Endothelial cell of umbilical vein (primary cell): ENCODE measurements at regions not wholly inside any gene's neighbourhood (a gene's known extent, or its start where the extent isn't known, plus 50 kb on each side); places are given as distances from the start of the nearest gene placed in this dataset.
"Not testable (repeated sequence)": the region's sequence is repeated elsewhere in the genome, so short reads cannot be mapped to it uniquely, and the experiment has no call there.

Source experiments
- BruUV-seq: library from RNA; stranded (reverse); fragments of 400-500 nt; replicated peaks from 2 replicates; lab custom pipeline; 2021; lab: Mats Ljungman, UMichigan
- CTCF ChIA-PET: fragments of 300-600, 350-600 bp; sonication (Branson Sonifier 250); formaldehyde crosslinking; loops from one replicate; lab custom pipeline; 2021; ENCODE audit warnings: antibody characterized with exemption, inconsistent platforms; lab: Charles Lee
- POLR2A ChIA-PET: fragments of 300-600, 350-600 bp; sonication (Branson Sonifier 250); formaldehyde crosslinking; loops from one replicate; lab custom pipeline; 2021; ENCODE audit warnings: antibody characterized with exemption, inconsistent platforms; lab: Charles Lee
- DNase-seq: peaks from one replicate; pipeline ENCODE4 v3.0.0-alpha.2; 2011; ENCODE audit warnings: low read depth, low spot score
- FAIRE-seq: peaks from 2 replicates; lab custom pipeline; 2011; peaks lifted over from hg19 to GRCh38; lab: Jason Lieb, UNC
- H2AFZ ChIP-seq: 2 replicates; pipeline ENCODE4 v1.6.0; 2012; ENCODE audit warnings: low read depth, low read length, control low read depth, inconsistent platforms
- H3K27ac ChIP-seq: 2 replicates; pipeline ENCODE4 v1.5.1; 2011; ENCODE audit warnings: low read depth, mild to moderate bottlenecking, control low read depth, low read length, moderate library complexity; ENCODE audit not compliant: insufficient read depth
- H3K27me3 ChIP-seq, 2 experiments: 2 replicates each; pipeline versions ENCODE4 v1.6.0 to v1.6.1; 2011; ENCODE audit warnings: low read length in 2 of 2, mixed read lengths in 1 of 2; ENCODE audit not compliant: control insufficient read depth in 2 of 2, insufficient read depth in 2 of 2
- H3K36me3 ChIP-seq, 2 experiments: 2 replicates in 1 of 2; 3 replicates in 1 of 2; pipeline ENCODE4 v1.5.1; 2011; ENCODE audit warnings: low read length in 2 of 2, mild to moderate bottlenecking in 1 of 2, moderate library complexity in 1 of 2; ENCODE audit not compliant: control insufficient read depth in 2 of 2, insufficient read depth in 2 of 2; ENCODE audit errors: extremely low read depth in 1 of 2
- H3K4me1 ChIP-seq: 3 replicates; pipeline ENCODE4 v1.5.1; 2011; ENCODE audit warnings: mild to moderate bottlenecking, low read length; ENCODE audit not compliant: control insufficient read depth, insufficient read depth; ENCODE audit errors: extremely low read depth
- H3K4me2 ChIP-seq: 2 replicates; pipeline ENCODE4 v1.6.1; 2011; ENCODE audit warnings: low read length, control low read depth, mixed read lengths; ENCODE audit not compliant: insufficient read depth
- H3K4me3 ChIP-seq, 3 experiments: fragments of 200-600 bp in 1 of 3; sonication (generic), shearing (Covaris generic) in 1 of 3; replicated peaks in 1 of 3; 2 replicates each; pipeline ENCODE4 v1.5.1; 2011 to 2016; ENCODE audit warnings: control low read depth in 3 of 3, low read length in 3 of 3, mild to moderate bottlenecking in 2 of 3, inconsistent platforms in 1 of 3, low read depth in 1 of 3, moderate library complexity in 1 of 3; ENCODE audit not compliant: insufficient read depth in 1 of 3
- H3K79me2 ChIP-seq: 2 replicates; pipeline ENCODE4 v1.6.0; 2012; ENCODE audit warnings: low read length, inconsistent platforms; ENCODE audit not compliant: control insufficient read depth, insufficient read depth
- H3K9ac ChIP-seq: replicated peaks from 2 replicates; pipeline ENCODE3; 2011; ENCODE audit warnings: low read length, control low read depth; ENCODE audit not compliant: insufficient read depth; ENCODE audit errors: extremely low read depth
- H3K9me1 ChIP-seq: replicated peaks from 3 replicates; pipeline ENCODE4 v1.6.0; 2011; ENCODE audit warnings: mild to moderate bottlenecking, low read length; ENCODE audit not compliant: control insufficient read depth, insufficient read depth; ENCODE audit errors: extremely low read depth
- H3K9me3 ChIP-seq: replicated peaks from 2 replicates; pipeline ENCODE4 v1.5.1; 2012; ENCODE audit warnings: low read length, inconsistent platforms; ENCODE audit not compliant: control insufficient read depth, insufficient read depth
- H4K20me1 ChIP-seq: replicated peaks from 2 replicates; pipeline ENCODE3; 2011; ENCODE audit warnings: mild to moderate bottlenecking, low read length; ENCODE audit not compliant: control insufficient read depth, insufficient read depth; ENCODE audit errors: extremely low read depth
- EZH2 ChIP-seq: IDR thresholded peaks from 2 replicates; pipeline ENCODE4 v1.6.1; 2012; ENCODE audit warnings: borderline replicate concordance, low read depth, mild to moderate bottlenecking, moderate library complexity, low read length, inconsistent platforms; ENCODE audit not compliant: severe bottlenecking
- FOS ChIP-seq: IDR thresholded peaks from 2 replicates; pipeline ENCODE4 v1.6.1; 2011; ENCODE audit warnings: mild to moderate bottlenecking, low read length, moderate library complexity, borderline replicate concordance; ENCODE audit not compliant: insufficient read depth
- GATA2 ChIP-seq: IDR thresholded peaks from 2 replicates; pipeline ENCODE4 v1.7.0; 2011; ENCODE audit warnings: low read depth, mild to moderate bottlenecking, moderate library complexity, mixed read lengths, low read length; ENCODE audit not compliant: insufficient read length, insufficient read depth
- JUN ChIP-seq: IDR thresholded peaks from 2 replicates; pipeline ENCODE4 v1.6.1; 2011; ENCODE audit warnings: borderline replicate concordance, low read depth; ENCODE audit not compliant: insufficient read length, insufficient read depth
- MYC ChIP-seq: IDR thresholded peaks from one replicate; pipeline ENCODE4 v1.6.1; 2011; ENCODE audit warnings: mild to moderate bottlenecking, low read depth, low read length
- POLR2A ChIP-seq: IDR thresholded peaks from 2 replicates; pipeline ENCODE4 v1.6.1; 2012; ENCODE audit warnings: low read depth, mild to moderate bottlenecking, control low read depth, low read length
- POLR2AphosphoS5 ChIP-seq: IDR thresholded peaks from 2 replicates; pipeline ENCODE4 v1.6.1; 2012; ENCODE audit warnings: low read depth, mild to moderate bottlenecking, control low read depth, low read length, moderate library complexity; ENCODE audit not compliant: insufficient read depth
- dilution Hi-C: fragments of 300-500 bp; cut with MboI; formaldehyde crosslinking; loops from one replicate; pipeline ENCODE4 v1.15.0; 2019; ENCODE audit warnings: low sequenced_read_pairs; ENCODE audit not compliant: extremely low pct_ligation_motif_present
- intact Hi-C: fragments of 100-400 bp; cut with micrococcal nuclease; formaldehyde crosslinking; loops from one replicate; pipeline ENCODE4 v1.10.0; 2022
- TF ChIP-seq, protein P1 (sequence below), 2 donors: IDR thresholded peaks; 1 replicate in 1 of 2; 2 replicates in 1 of 2; pipeline ENCODE4 v1.5.1; 2011; ENCODE audit warnings: low read length in 2 of 2, mild to moderate bottlenecking in 2 of 2, moderate library complexity in 2 of 2, control low read depth in 1 of 2, inconsistent platforms in 1 of 2, low read depth in 1 of 2; ENCODE audit not compliant: insufficient read depth in 1 of 2; ENCODE audit errors: extremely low read depth in 1 of 2
- TF ChIP-seq, protein P2 (sequence below): IDR thresholded peaks from 2 replicates; pipeline ENCODE4 v1.6.1; 2011; ENCODE audit not compliant: insufficient read depth, insufficient read length

DNA sequence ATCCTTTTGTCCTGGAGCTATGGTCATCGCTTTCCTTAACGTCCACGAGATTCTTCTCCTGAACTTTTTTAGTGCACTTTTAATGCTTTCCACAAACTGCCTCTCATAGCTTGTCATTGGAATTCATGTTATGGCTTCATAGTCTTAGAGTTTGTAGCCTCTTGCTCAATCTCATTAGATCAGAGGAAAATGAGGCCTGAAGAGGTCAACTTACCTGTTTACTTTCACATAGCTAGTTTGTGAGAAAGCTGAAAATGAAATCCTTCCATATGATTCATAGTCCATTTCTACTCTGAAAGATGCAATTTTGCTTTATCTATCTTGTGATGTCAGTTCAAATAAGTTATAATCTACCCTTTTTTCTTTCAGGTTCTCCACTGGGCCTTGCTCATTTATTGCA lies 1747.2 kb upstream of the RAG2 start:
- Histone ChIP-seq H3K4me1 (no peaks in the 10 kb centered on the region), H3K9me3 (no peaks in the 10 kb centered on the region), H3K4me2 (no peak overlapping the region), H3K9ac (no peak overlapping the region), H4K20me1 (no peaks in the 10 kb centered on the region), H2AFZ (no peak overlapping the region), H3K79me2 (no peaks in the 10 kb centered on the region), H3K27ac (no peak overlapping the region), H3K36me3 (no peaks in the 10 kb centered on the region), H3K4me3 (no peak overlapping the region), H3K27me3 (no peaks in the 10 kb centered on the region), H3K9me1 (no peaks in the 10 kb centered on the region)
- ChIA-PET CTCF (no interaction called here), POLR2A (no interaction called here)
- FAIRE-seq (no peak), DNase-seq (no peak)
- TF ChIP-seq POLR2AphosphoS5 (no peak), EZH2 (no peak), FOS (no peak), GATA2 (no peak), JUN (no peak), POLR2A (no peak), MYC (no peak)
- TF ChIP-seq, protein P1, sequence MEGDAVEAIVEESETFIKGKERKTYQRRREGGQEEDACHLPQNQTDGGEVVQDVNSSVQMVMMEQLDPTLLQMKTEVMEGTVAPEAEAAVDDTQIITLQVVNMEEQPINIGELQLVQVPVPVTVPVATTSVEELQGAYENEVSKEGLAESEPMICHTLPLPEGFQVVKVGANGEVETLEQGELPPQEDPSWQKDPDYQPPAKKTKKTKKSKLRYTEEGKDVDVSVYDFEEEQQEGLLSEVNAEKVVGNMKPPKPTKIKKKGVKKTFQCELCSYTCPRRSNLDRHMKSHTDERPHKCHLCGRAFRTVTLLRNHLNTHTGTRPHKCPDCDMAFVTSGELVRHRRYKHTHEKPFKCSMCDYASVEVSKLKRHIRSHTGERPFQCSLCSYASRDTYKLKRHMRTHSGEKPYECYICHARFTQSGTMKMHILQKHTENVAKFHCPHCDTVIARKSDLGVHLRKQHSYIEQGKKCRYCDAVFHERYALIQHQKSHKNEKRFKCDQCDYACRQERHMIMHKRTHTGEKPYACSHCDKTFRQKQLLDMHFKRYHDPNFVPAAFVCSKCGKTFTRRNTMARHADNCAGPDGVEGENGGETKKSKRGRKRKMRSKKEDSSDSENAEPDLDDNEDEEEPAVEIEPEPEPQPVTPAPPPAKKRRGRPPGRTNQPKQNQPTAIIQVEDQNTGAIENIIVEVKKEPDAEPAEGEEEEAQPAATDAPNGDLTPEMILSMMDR (IDR thresholded peaks at IDR 0.05; ENCODE audit: extremely low read depth in 1 of 2, insufficient read depth in 1 of 2, low read depth in 1 of 2, low read length in 2 of 2): no peak
- TF ChIP-seq, protein P2, sequence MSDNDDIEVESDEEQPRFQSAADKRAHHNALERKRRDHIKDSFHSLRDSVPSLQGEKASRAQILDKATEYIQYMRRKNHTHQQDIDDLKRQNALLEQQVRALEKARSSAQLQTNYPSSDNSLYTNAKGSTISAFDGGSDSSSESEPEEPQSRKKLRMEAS: no peak
- dilution Hi-C loops: no loop called here
- intact Hi-C loops: no loop called here
- BruUV-seq: no TSS peak

DNA sequence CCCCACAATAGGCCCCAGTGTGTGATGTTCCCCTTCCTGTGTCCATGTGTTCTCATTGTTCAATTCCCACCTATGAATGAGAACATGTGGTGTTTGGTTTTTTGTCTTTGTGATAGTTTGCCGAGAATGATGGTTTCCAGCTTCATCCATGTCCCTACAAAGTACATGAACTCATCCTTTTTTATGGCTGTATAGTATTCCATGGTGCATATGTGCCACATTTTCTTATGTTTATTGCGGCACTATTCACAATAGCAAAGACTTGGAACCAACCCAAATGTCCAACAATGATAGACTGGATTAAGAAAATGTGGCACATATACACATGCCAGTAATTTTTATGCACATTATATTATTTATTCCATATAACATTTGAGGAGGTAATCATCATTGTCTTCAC lies 1743.6 kb upstream of the RAG2 start:
- DNase-seq, intact Hi-C loops, CTCF ChIA-PET, H4K20me1 ChIP-seq, H3K9me3 ChIP-seq, POLR2A ChIA-PET, H3K4me2 ChIP-seq, dilution Hi-C loops, H3K36me3 ChIP-seq, H3K27ac ChIP-seq, H3K27me3 ChIP-seq, H3K79me2 ChIP-seq, BruUV-seq, FAIRE-seq, H3K4me1 ChIP-seq, H2AFZ ChIP-seq, H3K4me3 ChIP-seq, H3K9me1 ChIP-seq, H3K9ac ChIP-seq: not testable (repeated sequence)
